Activated T-helper 1 cell treated with anti-CD3 and anti-CD28 coated beads, Interleukin-12 subunit alpha, Interleukin-12 subunit beta, Interleukin-2, Interleukin-4 antibody, amounts not matched to agents 30 ng/mL and 10 ng/mL and 1 ng/mL, durations not matched to agents 14 hours and 24 hours and 36 hours (primary cell): ENCODE measurements at regions not wholly inside any gene's neighbourhood (a gene's known extent, or its start where the extent isn't known, plus 50 kb on each side); places are given as distances from the start of the nearest gene placed in this dataset.

Experiments used
- DNase-seq: peaks from one replicate; pipeline ENCODE4 v3.0.0; 2021; ENCODE audit warnings: low spot score
- H3K27ac Mint-ChIP-seq: one replicate; pipeline ENCODE4 v1.8.0; 2021; ENCODE audit warnings: mild to moderate bottlenecking, mixed read lengths
- H3K27me3 Mint-ChIP-seq: one replicate; pipeline ENCODE4 v1.8.0; 2022; ENCODE audit warnings: mild to moderate bottlenecking, moderate library complexity, mixed read lengths; ENCODE audit not compliant: insufficient read depth
- H3K36me3 Mint-ChIP-seq: one replicate; pipeline ENCODE4 v1.8.0; 2021; ENCODE audit warnings: low read depth, mixed read lengths
- H3K4me1 Mint-ChIP-seq: one replicate; pipeline ENCODE4 v1.8.0; 2021; ENCODE audit warnings: low read depth, mixed read lengths
- H3K4me3 Mint-ChIP-seq: one replicate; pipeline ENCODE4 v1.8.0; 2021; ENCODE audit warnings: mild to moderate bottlenecking, moderate library complexity, mixed read lengths
- H3K9me3 Mint-ChIP-seq: one replicate; pipeline ENCODE4 v1.8.0; 2021; ENCODE audit warnings: mixed read lengths
- intact Hi-C: fragments of 100-400 bp; cut with micrococcal nuclease; formaldehyde crosslinking; loops from one replicate; pipeline ENCODE4 v1.15.1; 2024

- no peak for DNase-seq
- Mint-ChIP-seq H3K27ac (no peak overlapping the region), H3K4me1 (no peaks in the 10 kb centered on the region), H3K9me3 (no peaks in the 10 kb centered on the region), H3K36me3 (no peaks in the 10 kb centered on the region), H3K4me3 (no peak overlapping the region), H3K27me3 (no peaks in the 10 kb centered on the region)
- intact Hi-C loops: no loop called here
Observed at GRCh38 chr9:22898591-22898990, 452.0 kb downstream of the DMRTA1 start.

DNA sequence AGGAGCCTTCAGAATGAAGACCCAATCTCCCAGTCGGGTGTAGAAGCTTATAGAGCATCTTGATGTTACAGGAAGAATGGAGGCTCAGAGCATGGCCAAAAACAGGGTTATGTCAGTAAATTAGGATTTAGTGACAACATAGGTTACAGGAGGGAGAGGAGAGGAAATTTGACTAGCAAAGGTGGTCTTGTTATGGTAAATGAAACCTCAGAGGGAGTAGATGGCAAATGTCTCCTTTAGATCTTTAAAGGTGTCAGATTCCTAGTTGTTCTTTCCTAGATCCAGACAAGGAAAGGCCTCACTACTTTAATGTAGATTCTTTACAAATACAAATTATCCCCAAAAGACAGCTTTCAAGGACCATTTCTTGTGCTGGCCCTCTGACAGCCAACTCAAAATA, 465.0 kb downstream of the DMRTA1 start:
- DNase-seq: no peak
- Mint-ChIP-seq H3K36me3 (no peaks in the 10 kb centered on the region), H3K27me3 (no peaks in the 10 kb centered on the region), H3K9me3 (peaks cover 3% of the 10 kb centered on the region), H3K4me3 (no peak overlapping the region), H3K4me1 (no peaks in the 10 kb centered on the region), H3K27ac (no peak overlapping the region)
- intact Hi-C loops: loop anchor here (10.0 kb wide), 1 partner anchor 63 kb away; no protein-coding TSS in a partner anchor

DNA sequence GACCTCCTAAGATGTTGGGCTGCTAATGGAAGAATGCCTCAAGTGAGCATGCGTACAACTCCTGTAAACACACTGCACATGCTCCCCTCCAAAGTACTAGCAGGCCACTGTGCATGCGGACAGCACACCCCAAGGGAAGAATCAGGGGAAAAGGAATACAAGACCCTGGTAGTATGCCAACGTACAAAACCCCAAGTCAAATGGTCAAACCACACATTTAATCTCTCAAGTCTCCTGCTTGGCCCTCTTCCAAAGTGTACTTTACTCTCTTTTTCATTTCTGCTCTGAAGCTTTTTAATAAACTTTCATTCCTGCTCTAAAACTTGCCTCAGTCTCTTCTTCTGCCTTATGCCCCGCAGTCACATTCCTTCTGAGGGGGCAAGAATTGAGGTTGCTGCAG, 466.4 kb downstream of the DMRTA1 start:
- no peak for DNase-seq
- Mint-ChIP-seq H3K36me3 (no peaks in the 10 kb centered on the region), H3K4me3 (no peak overlapping the region), H3K9me3 (peaks cover 3% of the 10 kb centered on the region), H3K27ac (no peak overlapping the region), H3K27me3 (no peaks in the 10 kb centered on the region), H3K4me1 (no peaks in the 10 kb centered on the region)
- intact Hi-C loops: loop anchor here (10.0 kb wide), 1 partner anchor 62 kb away; no protein-coding TSS in a partner anchor

DNA sequence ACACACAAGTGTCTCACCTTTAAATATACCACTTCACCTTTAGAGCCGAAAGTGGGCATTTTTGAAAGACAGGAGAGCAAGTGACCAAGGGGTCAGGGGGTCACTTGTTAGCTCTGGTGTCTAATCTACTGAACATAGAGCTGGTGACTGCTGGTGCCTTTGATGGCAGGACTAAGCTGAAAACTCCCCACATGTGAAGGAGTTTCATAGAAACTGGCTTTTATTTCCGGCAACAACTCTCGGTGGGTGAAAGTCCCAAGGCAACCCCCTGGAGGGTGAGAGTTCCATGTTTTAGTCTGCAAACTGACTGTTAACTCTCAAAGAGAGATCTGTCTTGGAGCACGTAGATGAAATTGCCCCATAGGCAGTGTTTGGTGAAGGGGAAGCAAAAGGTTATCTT, 466.9 kb downstream of the DMRTA1 start:
- Mint-ChIP-seq H3K4me3 (no peak overlapping the region), H3K9me3 (peaks cover 3% of the 10 kb centered on the region), H3K27me3 (no peaks in the 10 kb centered on the region), H3K27ac (no peak overlapping the region), H3K4me1 (no peaks in the 10 kb centered on the region), H3K36me3 (no peaks in the 10 kb centered on the region)
- intact Hi-C loops: loop anchor here (10.0 kb wide), 1 partner anchor 61 kb away; no protein-coding TSS in a partner anchor
- no peak for DNase-seq

- no peak overlapping the region for H3K4me3 Mint-ChIP-seq
- no peaks in the 10 kb centered on the region for H3K4me1 Mint-ChIP-seq
- no peaks in the 10 kb centered on the region for H3K36me3 Mint-ChIP-seq
- no peak for DNase-seq
- no peaks in the 10 kb centered on the region for H3K27me3 Mint-ChIP-seq
- no peak overlapping the region for H3K27ac Mint-ChIP-seq
- peaks cover 3% of the 10 kb centered on the region for H3K9me3 Mint-ChIP-seq
- intact Hi-C loops: loop anchor here (10.0 kb wide), 1 partner anchor 59 kb away; no protein-coding TSS in a partner anchor
Observed at GRCh38 chr9:22916148-22916547, 469.5 kb downstream of the DMRTA1 start.

DNA sequence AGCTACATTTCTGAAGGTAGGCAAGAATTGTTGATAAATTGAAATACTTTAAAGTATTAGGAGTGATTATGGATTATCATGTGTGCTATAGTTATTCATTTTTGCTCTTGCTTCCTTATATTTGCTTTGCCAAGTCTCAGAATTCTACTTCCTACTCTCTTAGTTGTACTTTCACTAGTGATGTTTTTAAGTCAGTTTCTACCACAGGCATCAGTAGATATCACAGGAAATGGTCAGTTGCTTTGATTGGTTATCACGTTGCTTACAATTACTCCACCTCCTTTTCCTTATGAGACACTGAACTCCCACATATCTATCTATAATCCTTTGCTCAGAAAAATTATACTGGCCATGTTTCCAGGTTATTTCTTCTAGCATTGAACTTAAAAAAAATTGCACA, 472.8 kb downstream of the DMRTA1 start:
- Mint-ChIP-seq H3K27ac (no peak overlapping the region), H3K36me3 (no peaks in the 10 kb centered on the region), H3K4me1 (no peaks in the 10 kb centered on the region), H3K9me3 (no peaks in the 10 kb centered on the region), H3K27me3 (no peaks in the 10 kb centered on the region), H3K4me3 (no peak overlapping the region)
- DNase-seq: no peak
- intact Hi-C loops: loop anchor here (10.0 kb wide), 1 partner anchor 55 kb away; no protein-coding TSS in a partner anchor

DNA sequence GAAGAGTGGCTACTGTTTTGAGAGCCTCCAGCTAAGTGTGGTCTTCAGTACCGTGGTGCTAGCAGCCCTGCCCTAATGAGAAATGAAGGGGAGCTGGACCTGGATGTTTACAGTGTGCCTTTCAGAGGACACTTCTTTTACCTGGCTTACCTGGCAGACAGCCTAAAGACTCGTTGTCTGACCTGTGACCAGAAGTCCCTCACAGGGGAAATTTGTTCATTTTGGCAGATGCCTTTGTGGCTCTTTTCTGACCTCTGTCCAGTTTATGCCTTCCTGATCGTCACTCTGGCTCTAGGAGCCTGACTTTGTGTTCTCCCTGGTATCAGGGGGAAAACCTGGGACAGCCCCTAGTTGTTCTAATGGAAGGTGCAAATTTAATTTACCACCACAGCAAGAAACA, 475.1 kb downstream of the DMRTA1 start:
- Mint-ChIP-seq H3K27me3 (no peaks in the 10 kb centered on the region), H3K9me3 (no peaks in the 10 kb centered on the region), H3K27ac (no peak overlapping the region), H3K36me3 (no peaks in the 10 kb centered on the region), H3K4me3 (no peak overlapping the region), H3K4me1 (no peaks in the 10 kb centered on the region)
- intact Hi-C loops: no loop called here
- no peak for DNase-seq

- H3K27me3 Mint-ChIP-seq: no peaks in the 10 kb centered on the region
- no peak overlapping the region for H3K4me3 Mint-ChIP-seq
- H3K36me3 Mint-ChIP-seq: no peaks in the 10 kb centered on the region
- DNase-seq: no peak
- H3K27ac Mint-ChIP-seq: no peak overlapping the region
- H3K4me1 Mint-ChIP-seq: no peaks in the 10 kb centered on the region
- intact Hi-C loops: no loop called here
- peaks cover 2% of the 10 kb centered on the region for H3K9me3 Mint-ChIP-seq
Observed at GRCh38 chr9:22922222-22922621, 475.6 kb downstream of the DMRTA1 start.

GRCh38 chr9:22954550-22954949, 507.9 kb downstream of the DMRTA1 start:
- peaks cover 17% of the 10 kb centered on the region for H3K9me3 Mint-ChIP-seq
- no peak for DNase-seq
- no peak overlapping the region for H3K4me3 Mint-ChIP-seq
- intact Hi-C loops: no loop called here
- no peaks in the 10 kb centered on the region for H3K36me3 Mint-ChIP-seq
- no peaks in the 10 kb centered on the region for H3K4me1 Mint-ChIP-seq
- H3K27ac Mint-ChIP-seq: no peak overlapping the region
- no peaks in the 10 kb centered on the region for H3K27me3 Mint-ChIP-seq

DNA sequence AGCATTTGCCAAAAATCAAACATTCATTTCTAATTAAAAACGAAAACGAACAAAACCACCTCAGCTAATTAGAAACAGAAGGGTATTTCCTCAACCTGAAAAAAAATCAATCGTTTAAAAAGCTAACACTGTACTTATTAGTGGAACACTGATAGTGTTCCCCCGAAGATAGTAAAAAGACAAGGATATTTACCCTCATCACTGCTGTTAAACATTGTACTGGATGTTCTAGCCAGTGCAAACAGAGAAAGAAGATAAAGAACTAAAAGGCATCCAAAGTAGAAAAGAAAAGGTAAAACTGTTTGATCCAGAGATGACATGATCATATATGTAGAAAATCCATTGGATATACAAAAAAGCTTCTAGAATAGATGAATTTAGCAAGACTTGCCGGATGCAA, 508.3 kb downstream of the DMRTA1 start:
- H3K27me3 Mint-ChIP-seq: no peaks in the 10 kb centered on the region
- DNase-seq: no peak
- no peaks in the 10 kb centered on the region for H3K4me1 Mint-ChIP-seq
- no peak overlapping the region for H3K27ac Mint-ChIP-seq
- no peaks in the 10 kb centered on the region for H3K36me3 Mint-ChIP-seq
- no peak overlapping the region for H3K4me3 Mint-ChIP-seq
- intact Hi-C loops: no loop called here
- peaks cover 16% of the 10 kb centered on the region for H3K9me3 Mint-ChIP-seq

DNA sequence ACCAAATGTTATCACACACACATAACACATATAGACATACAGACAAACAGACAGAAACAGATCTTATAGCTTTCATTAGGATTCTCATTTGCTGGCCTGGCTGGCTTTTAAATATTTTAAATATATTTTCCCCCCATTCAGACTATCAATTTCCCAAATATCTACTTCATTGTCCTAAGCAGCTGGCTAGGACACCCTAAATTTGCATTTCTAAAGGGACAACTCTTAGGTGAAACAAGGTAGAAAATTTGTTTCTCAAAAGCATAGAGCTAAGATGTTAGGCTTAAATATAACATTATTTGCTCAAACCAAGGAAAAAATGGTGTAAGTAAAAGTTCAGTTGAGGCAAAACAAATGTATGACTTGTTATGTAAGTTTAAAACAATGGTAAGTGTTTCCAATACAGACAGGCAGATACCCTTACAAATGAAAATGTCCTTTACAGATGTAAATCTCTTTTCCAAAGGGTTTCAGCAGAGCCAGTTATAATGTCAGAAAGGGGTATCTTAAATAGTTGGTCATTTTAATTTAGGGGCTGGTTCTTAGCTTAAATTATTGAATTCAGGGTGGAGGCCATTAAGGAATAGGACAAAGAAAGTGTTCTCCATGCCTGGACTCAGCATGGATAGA, 522.8 kb downstream of the DMRTA1 start:
- H3K4me1 Mint-ChIP-seq: no peaks in the 10 kb centered on the region
- H3K27me3 Mint-ChIP-seq: no peaks in the 10 kb centered on the region
- no peak overlapping the region for H3K27ac Mint-ChIP-seq
- no peak overlapping the region for H3K4me3 Mint-ChIP-seq
- H3K9me3 Mint-ChIP-seq: no peaks in the 10 kb centered on the region
- intact Hi-C loops: no loop called here
- no peak for DNase-seq
- no peaks in the 10 kb centered on the region for H3K36me3 Mint-ChIP-seq

DNA sequence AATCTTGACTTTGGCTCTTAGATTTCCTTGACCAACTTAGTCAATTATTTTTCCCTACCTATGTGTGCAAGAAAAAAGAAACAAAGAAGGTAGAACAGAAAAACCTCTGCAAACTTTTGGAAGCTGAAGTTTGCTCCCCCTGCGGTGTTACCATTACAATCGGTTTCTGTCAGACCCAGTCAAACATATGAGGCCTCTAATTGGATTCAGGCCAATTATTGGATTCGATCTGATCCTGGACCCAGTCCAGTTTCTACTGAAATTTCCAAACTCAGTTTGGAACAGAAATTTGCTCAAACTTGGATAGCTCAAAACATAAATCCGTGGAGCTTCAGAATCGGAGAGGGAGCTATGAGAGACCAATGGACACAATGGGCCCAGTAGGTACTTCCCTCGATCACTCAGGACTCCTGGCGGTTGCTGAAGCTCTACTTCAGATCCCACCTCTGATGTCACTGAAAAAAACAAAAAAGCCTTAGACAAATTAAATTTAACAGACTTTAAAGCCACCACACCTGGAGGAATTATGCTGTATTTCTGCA, 523.9 kb downstream of the DMRTA1 start:
- no peaks in the 10 kb centered on the region for H3K27me3 Mint-ChIP-seq
- intact Hi-C loops: loop anchor here (10.0 kb wide), 1 partner anchor 56 kb away; no protein-coding TSS in a partner anchor

GRCh38 chr9:22975951-22976350, 529.3 kb downstream of the DMRTA1 start:
- Mint-ChIP-seq H3K27me3 (no peaks in the 10 kb centered on the region), H3K4me1 (no peaks in the 10 kb centered on the region), H3K9me3 (peaks cover 5% of the 10 kb centered on the region), H3K4me3 (no peak overlapping the region), H3K36me3 (no peaks in the 10 kb centered on the region), H3K27ac (no peak overlapping the region)
- no peak for DNase-seq
- intact Hi-C loops: loop anchor here (10.0 kb wide), 1 partner anchor 61 kb away; no protein-coding TSS in a partner anchor

More for the DNA sequence above, 523.9 kb downstream of the DMRTA1 start:
- no peak for DNase-seq
- H3K4me3 Mint-ChIP-seq: no peak overlapping the region
- no peaks in the 10 kb centered on the region for H3K9me3 Mint-ChIP-seq
- no peaks in the 10 kb centered on the region for H3K36me3 Mint-ChIP-seq
- H3K27ac Mint-ChIP-seq: no peak overlapping the region
- H3K4me1 Mint-ChIP-seq: no peaks in the 10 kb centered on the region
